Smooth muscle cell (in vitro differentiated cells): ENCODE measurements at regions not wholly inside any gene's neighbourhood (a gene's known extent, or its start where the extent isn't known, plus 50 kb on each side); places are given as distances from the start of the nearest gene placed in this dataset.
"Not testable (repeated sequence)": the region's sequence is repeated elsewhere in the genome, so short reads cannot be mapped to it uniquely, and the experiment has no call there.

Experiments
- DNase-seq: peaks from one replicate; lab custom pipeline; 2025; ENCODE audit not compliant: unreplicated experiment; lab: John Stamatoyannopoulos, UW
- H2AFZ ChIP-seq: fragments of 200-600 bp; sonication (generic); 2 replicates; pipeline ENCODE4 v1.6.0; 2016; ENCODE audit warnings: antibody characterized with exemption, low read depth, mild to moderate bottlenecking
- H3F3A ChIP-seq: fragments of 200-600 bp; sonication (generic); 2 replicates; pipeline ENCODE4 v1.6.0; 2017; ENCODE audit warnings: antibody characterized with exemption, low read depth
- H3K27ac ChIP-seq: fragments of 200-600 bp; sonication (generic); 2 replicates; pipeline ENCODE4 v1.5.1; 2016; ENCODE audit warnings: low read depth, mild to moderate bottlenecking
- H3K27me3 ChIP-seq: fragments of 200-600 bp; sonication (generic); 2 replicates; pipeline ENCODE4 v1.6.1; 2016; ENCODE audit warnings: low read depth, mild to moderate bottlenecking
- H3K36me3 ChIP-seq: fragments of 200-600 bp; sonication (generic); 2 replicates; pipeline ENCODE4 v1.5.1; 2016; ENCODE audit warnings: low read depth
- H3K4me1 ChIP-seq: fragments of 200-600 bp; sonication (generic); 2 replicates; pipeline ENCODE4 v1.5.1; 2016; ENCODE audit warnings: low read depth
- H3K4me2 ChIP-seq: fragments of 200-600 bp; sonication (generic); 2 replicates; pipeline ENCODE4 v1.6.0; 2016; ENCODE audit warnings: mild to moderate bottlenecking
- H3K4me3 ChIP-seq: fragments of 200-600 bp; sonication (generic); 2 replicates; pipeline ENCODE4 v1.5.1; 2016; ENCODE audit warnings: mild to moderate bottlenecking
- H3K79me2 ChIP-seq: fragments of 200-600 bp; sonication (generic); 2 replicates; pipeline ENCODE4 v1.6.0; 2016; ENCODE audit warnings: low read depth, mild to moderate bottlenecking
- H3K9ac ChIP-seq: fragments of 200-600 bp; sonication (generic); 2 replicates; pipeline ENCODE4 v1.6.0; 2016; ENCODE audit warnings: low read depth
- H3K9me3 ChIP-seq: fragments of 200-600 bp; sonication (generic); replicated peaks from 2 replicates; pipeline ENCODE4 v1.5.1; 2016; ENCODE audit warnings: low read depth
- H4K20me1 ChIP-seq: fragments of 200-600 bp; sonication (generic); 2 replicates; pipeline ENCODE4 v1.6.0; 2016; ENCODE audit warnings: low read depth
- WGBS: methylation state at CpG from one replicate; pipeline ENCODE4 v1.1.7; 2016; ENCODE audit warnings: low lambda C conversion rate; 5-methylcytosine and 5-hydroxymethylcytosine counted together
- TF ChIP-seq, protein P1 (sequence below): fragments of 200-600 bp; sonication (generic); IDR thresholded peaks from 2 replicates; pipeline ENCODE4 v1.5.1; 2017; ENCODE audit warnings: borderline replicate concordance, mild to moderate bottlenecking, antibody characterized with exemption; ENCODE audit not compliant: insufficient read depth, poor library complexity, severe bottlenecking

DNA sequence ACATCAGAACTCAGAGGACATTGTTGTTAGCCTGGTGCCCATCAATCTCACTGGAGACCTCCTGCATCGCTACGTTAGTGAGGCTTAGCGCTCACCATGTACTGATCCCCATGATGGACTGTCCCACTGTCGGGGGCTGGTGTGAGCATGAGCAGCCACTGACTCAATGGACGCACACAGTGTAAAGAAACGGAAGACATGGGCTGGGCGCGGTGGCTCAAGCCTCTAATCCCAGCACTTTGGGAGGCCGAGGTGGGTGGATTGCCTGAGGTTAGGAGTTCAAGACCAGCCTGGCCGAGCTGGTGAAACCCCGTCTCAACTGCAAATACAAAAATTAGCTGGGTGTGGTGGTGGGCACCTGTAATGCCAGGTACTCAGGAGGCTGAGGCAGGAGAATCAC is 112.9 kb downstream of the CRYBB2 start:
- Histone ChIP-seq H3K79me2 (no peaks in the 10 kb centered on the region), H3K4me1 (no peaks in the 10 kb centered on the region), H3K36me3 (no peaks in the 10 kb centered on the region), H3K27me3 (peaks cover 3% of the 10 kb centered on the region), H3K4me2 (no peak overlapping the region), H3K9me3 (no peaks in the 10 kb centered on the region), H3F3A (no peaks in the 10 kb centered on the region), H4K20me1 (no peaks in the 10 kb centered on the region), H3K9ac (no peak overlapping the region), H3K4me3 (no peak overlapping the region), H3K27ac (no peak overlapping the region), H2AFZ (no peak overlapping the region)
- no peak for DNase-seq
- TF ChIP-seq, protein P1, sequence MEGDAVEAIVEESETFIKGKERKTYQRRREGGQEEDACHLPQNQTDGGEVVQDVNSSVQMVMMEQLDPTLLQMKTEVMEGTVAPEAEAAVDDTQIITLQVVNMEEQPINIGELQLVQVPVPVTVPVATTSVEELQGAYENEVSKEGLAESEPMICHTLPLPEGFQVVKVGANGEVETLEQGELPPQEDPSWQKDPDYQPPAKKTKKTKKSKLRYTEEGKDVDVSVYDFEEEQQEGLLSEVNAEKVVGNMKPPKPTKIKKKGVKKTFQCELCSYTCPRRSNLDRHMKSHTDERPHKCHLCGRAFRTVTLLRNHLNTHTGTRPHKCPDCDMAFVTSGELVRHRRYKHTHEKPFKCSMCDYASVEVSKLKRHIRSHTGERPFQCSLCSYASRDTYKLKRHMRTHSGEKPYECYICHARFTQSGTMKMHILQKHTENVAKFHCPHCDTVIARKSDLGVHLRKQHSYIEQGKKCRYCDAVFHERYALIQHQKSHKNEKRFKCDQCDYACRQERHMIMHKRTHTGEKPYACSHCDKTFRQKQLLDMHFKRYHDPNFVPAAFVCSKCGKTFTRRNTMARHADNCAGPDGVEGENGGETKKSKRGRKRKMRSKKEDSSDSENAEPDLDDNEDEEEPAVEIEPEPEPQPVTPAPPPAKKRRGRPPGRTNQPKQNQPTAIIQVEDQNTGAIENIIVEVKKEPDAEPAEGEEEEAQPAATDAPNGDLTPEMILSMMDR, result no peak
- 93% methylated on average over 11 of the region's 11 CpGs for WGBS

DNA sequence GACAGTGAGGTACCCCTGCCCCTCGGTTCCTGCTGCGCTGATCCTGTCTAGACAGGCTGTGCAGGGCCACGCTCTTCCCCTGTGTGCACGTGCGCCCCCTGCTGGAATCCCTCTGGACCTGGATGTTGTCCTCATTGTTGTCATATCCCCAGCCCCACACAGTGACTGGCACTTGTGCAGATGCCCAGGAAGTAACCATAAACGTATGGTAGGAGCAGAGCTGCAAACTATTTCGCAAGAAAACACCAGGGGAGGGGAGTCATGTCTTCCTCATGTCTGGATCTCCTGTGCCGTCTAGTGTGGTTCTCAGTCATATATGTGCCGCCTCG is 114.7 kb downstream of the CRYBB2 start:
- Histone ChIP-seq H3K36me3 (no peaks in the 10 kb centered on the region), H3F3A (no peaks in the 10 kb centered on the region), H3K27me3 (peaks cover 3% of the 10 kb centered on the region), H3K4me3 (no peak overlapping the region), H3K4me2 (no peak overlapping the region), H3K27ac (no peak overlapping the region), H3K9me3 (no peaks in the 10 kb centered on the region), H3K4me1 (no peaks in the 10 kb centered on the region), H3K9ac (no peak overlapping the region), H4K20me1 (no peaks in the 10 kb centered on the region), H3K79me2 (no peaks in the 10 kb centered on the region), H2AFZ (no peak overlapping the region)
- 41% methylated on average over 10 of the region's 10 CpGs for whole genome bisulfite sequencing
- DNase-seq, result no peak
- TF ChIP-seq, protein P1, result peak; percentile 47

DNA sequence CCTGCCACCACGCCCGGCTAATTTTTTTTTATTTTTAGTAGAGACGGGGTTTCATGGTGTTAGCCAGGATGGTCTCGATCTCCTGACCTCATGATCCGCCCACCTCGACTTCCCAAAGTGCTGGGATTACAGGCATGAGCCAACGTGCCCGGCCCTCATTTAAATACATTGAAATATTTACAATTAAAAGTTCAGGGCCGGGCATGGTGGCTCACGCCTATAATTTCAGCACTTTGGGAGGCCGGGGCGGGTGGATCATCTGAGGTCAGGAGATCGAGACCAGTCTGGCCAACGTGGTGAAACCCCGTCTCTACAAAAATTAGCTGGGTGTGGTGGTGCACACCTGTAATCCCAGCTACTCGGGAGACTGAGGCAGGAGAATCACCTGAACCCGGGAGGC is 115.2 kb downstream of the CRYBB2 start:
- WGBS, result 90% methylated on average over 17 of the region's 17 CpGs
- H3K27ac ChIP-seq, H3K4me2 ChIP-seq, H2AFZ ChIP-seq, H3K4me3 ChIP-seq, H3K9me3 ChIP-seq, H4K20me1 ChIP-seq, H3K27me3 ChIP-seq, H3F3A ChIP-seq, H3K36me3 ChIP-seq, DNase-seq, H3K4me1 ChIP-seq, H3K9ac ChIP-seq, H3K79me2 ChIP-seq: not testable (repeated sequence)

DNA sequence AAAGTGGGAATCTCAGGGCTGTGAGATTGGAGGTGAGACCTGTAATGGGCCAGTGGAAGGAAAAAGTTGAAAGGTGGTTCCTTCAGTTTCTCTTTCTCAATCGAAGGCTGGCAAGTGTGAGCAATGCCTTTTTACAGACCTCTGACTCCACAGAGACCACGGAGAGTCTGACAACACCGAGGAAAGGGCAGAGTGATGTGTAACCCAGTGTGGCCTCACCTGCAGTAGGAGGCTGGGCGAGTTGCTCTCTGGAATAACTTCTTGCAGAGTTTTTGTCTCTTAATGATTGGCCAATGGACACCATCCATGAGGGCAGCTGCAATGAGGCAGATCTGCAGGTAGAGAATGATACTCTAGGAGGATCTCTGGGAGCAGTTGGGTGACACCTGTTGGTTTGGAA is 115.8 kb downstream of the CRYBB2 start:
- H3K79me2 ChIP-seq, H3K4me3 ChIP-seq, H3K27me3 ChIP-seq, H3K4me1 ChIP-seq, H2AFZ ChIP-seq, H3K4me2 ChIP-seq, H3F3A ChIP-seq, H3K9ac ChIP-seq, H4K20me1 ChIP-seq, H3K9me3 ChIP-seq, DNase-seq, H3K36me3 ChIP-seq, H3K27ac ChIP-seq: not testable (repeated sequence)
- 88% methylated on average over 4 of the region's 4 CpGs for WGBS

DNA sequence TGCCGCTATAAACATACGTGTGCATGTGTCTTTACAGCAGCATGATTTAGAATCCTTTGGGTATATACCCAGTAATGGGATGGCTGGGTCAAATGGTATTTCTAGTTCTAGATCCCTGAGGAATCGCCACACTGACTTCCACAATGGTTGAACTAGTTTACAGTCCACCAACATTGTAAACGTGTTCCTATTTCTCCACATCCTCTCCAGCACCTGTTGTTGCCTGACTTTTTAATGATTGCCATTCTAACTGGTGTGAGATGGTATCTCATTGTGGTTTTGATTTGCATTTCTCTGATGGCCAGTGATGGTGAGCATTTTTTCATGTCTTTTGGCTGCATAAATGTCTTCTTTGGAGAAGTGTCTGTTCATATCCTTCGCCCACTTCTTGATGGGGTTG is 121.1 kb downstream of the CRYBB2 start:
- not testable (repeated sequence) for H3K79me2 ChIP-seq, H3K36me3 ChIP-seq, H3K27ac ChIP-seq, H3K4me3 ChIP-seq, H3F3A ChIP-seq, H3K9me3 ChIP-seq, H3K9ac ChIP-seq, H4K20me1 ChIP-seq, H3K4me1 ChIP-seq, H2AFZ ChIP-seq, DNase-seq, H3K4me2 ChIP-seq, H3K27me3 ChIP-seq
- 97% methylated on average over 5 of the region's 5 CpGs for WGBS

DNA sequence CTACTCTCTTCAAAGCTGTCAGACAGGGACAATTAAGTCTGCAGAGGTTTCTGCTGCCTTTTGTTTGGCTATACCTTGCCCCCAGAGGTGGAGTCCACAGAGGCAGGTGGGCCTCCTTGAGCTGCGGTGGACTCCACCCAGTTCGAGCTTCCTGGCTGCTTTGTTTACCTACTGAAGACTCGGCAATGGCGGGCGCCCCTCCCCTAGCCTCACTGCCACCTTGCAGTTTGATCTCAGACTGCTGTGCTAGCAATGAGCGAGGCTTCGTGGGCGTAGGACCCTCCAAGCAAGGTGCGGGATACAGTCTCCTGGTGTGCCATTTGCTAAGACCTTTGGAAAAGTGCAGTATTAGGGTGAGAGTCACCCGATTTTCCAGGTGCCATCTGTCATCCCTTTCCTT is 124.9 kb downstream of the CRYBB2 start:
- not testable (repeated sequence) for DNase-seq, H3K4me1 ChIP-seq, H3K4me2 ChIP-seq, H2AFZ ChIP-seq, H3K4me3 ChIP-seq, H3K36me3 ChIP-seq, H3K79me2 ChIP-seq, H4K20me1 ChIP-seq, H3K9ac ChIP-seq, H3K9me3 ChIP-seq, H3K27ac ChIP-seq, H3K27me3 ChIP-seq, H3F3A ChIP-seq
- WGBS, result 95% methylated on average over 10 of the region's 10 CpGs
